ENCODE measurements at regions not wholly inside any gene's neighbourhood (a gene's known extent, or its start where the extent isn't known, plus 50 kb on each side); places are given as distances from the start of the nearest gene placed in this dataset.

GRCh38 chr3:188083011-188083410 is 70.9 kb upstream of the LPP start:
- TF ChIP-seq EZH2 (IDR thresholded peaks at IDR 0.05; ENCODE audit: low read depth): no peak
- TF ChIP-seq, protein P1, sequence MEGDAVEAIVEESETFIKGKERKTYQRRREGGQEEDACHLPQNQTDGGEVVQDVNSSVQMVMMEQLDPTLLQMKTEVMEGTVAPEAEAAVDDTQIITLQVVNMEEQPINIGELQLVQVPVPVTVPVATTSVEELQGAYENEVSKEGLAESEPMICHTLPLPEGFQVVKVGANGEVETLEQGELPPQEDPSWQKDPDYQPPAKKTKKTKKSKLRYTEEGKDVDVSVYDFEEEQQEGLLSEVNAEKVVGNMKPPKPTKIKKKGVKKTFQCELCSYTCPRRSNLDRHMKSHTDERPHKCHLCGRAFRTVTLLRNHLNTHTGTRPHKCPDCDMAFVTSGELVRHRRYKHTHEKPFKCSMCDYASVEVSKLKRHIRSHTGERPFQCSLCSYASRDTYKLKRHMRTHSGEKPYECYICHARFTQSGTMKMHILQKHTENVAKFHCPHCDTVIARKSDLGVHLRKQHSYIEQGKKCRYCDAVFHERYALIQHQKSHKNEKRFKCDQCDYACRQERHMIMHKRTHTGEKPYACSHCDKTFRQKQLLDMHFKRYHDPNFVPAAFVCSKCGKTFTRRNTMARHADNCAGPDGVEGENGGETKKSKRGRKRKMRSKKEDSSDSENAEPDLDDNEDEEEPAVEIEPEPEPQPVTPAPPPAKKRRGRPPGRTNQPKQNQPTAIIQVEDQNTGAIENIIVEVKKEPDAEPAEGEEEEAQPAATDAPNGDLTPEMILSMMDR (conservative IDR thresholded peaks at IDR 0.05): no peak

Data from PC-9 (cell line).